KG1 (cell line): ENCODE measurements at regions not wholly inside any gene's neighbourhood (a gene's known extent, or its start where the extent isn't known, plus 50 kb on each side); places are given as distances from the start of the nearest gene placed in this dataset.
"Not testable (repeated sequence)": the region's sequence is repeated elsewhere in the genome, so short reads cannot be mapped to it uniquely, and the experiment has no call there.

Source experiments
- DNase-seq: peaks from one replicate; lab custom pipeline; 2025; lab: John Stamatoyannopoulos, UW

DNA sequence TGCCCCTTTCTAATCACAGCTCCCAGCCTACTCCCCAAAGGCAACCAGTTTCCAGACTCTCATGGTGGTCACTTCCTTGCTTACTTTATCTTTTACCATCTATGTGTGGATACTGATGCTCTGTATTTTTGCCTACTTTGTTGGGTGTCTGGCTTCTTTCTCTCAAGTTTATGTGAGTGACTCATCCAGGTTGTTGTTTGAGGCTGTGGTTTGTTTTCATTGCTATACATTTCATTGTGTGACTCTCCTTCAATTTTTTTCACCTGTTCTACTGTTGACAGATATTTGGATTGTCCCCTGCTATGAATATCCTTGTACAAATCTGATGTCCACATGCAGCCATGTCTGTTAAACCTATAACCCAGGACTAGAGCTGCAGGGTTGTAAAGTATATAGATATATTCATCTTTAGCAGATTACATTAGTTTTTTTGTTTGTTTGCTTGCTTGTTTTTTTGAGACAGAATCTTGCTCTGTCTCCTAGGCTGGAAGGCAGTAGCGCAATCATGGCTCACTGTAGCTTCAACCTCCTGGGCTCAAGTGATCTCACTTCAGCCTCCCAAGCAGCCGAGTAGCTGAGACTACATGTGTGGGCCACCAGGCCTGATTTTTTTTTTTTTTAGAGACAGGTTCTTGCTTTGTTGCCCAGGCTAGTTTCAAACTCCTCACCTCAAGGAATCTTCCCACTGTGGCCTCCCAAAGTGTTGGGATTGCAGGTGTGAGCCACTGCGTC lies 72.9 kb upstream of the EEF1E1 start:
- no peak for DNase-seq

- no peak for DNase-seq
Observed at GRCh38 chr6:8174571-8174970, 72.2 kb upstream of the EEF1E1 start.

- DNase-seq = no peak
Observed at GRCh38 chr6:8172530-8172929, 70.2 kb upstream of the EEF1E1 start.

- no peak for DNase-seq
Observed at GRCh38 chr6:8170754-8171153, 68.4 kb upstream of the EEF1E1 start.

DNA sequence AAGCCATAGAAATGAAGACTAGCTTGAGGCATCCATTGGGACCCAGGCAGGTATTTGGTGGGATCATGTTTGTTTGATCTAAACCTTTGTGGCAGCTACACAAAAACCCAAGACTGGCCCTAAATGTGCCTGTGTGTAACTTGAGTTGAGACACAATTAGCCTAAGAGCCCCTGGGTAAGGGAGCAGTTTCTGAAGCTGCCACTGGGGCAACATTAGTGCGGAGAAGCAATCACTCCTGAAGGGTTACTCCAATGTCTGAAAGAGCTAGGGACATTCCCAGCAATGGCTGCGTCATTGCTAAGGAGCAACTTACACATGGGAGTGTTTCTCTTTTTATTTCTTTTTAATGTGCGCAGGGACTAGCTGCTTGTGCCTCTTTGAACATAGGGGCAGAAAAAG lies 67.9 kb upstream of the EEF1E1 start:
- DNase-seq = no peak

DNA sequence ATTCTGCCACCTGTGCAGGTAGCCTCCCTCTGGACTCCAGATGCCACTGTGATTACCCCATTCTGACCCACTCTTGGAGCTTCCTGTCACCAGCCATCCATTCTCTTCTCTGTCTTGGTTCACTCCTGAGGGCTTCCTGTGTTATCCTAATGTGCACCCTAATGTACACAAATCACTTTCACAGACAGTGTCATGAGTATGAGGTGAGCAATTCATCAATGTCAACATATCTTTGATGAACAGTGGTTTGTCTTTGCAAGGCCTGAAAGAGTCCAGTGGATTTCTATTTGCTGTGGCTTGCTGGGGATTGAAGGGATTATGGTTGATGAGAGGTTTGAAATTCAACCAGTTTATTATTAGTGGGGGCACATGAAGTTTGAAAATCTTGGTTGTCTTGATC lies 63.8 kb upstream of the EEF1E1 start:
- DNase-seq = no peak

GRCh38 chr6:8165008-8165407 lies 62.7 kb upstream of the EEF1E1 start:
- DNase-seq = not testable (repeated sequence)

- not testable (repeated sequence) for DNase-seq
Observed at GRCh38 chr6:8164281-8164680, 61.9 kb upstream of the EEF1E1 start.

- DNase-seq = no peak
Observed at GRCh38 chr6:8159966-8160365, 57.6 kb upstream of the EEF1E1 start.

- DNase-seq = no peak
Observed at GRCh38 chr6:8157839-8158238, 55.5 kb upstream of the EEF1E1 start.

- no peak for DNase-seq
Observed at GRCh38 chr6:8155259-8156012, 53.1 kb upstream of the EEF1E1 start.
